GM12873 (cell line): ENCODE measurements at regions not wholly inside any gene's neighbourhood (a gene's known extent, or its start where the extent isn't known, plus 50 kb on each side); places are given as distances from the start of the nearest gene placed in this dataset.

Experiments used
- CTCF ChIP-seq: IDR thresholded peaks from 2 replicates; pipeline ENCODE4 v1.5.1; 2012; ENCODE audit warnings: low read depth, mild to moderate bottlenecking, moderate library complexity, low read length, control low read depth; ENCODE audit not compliant: insufficient read depth; ENCODE audit errors: missing control alignments

GRCh38 chr10:65408401-65408800 is 1517.4 kb upstream of the LRRTM3 start:
- no peak for TF ChIP-seq CTCF

GRCh38 chr10:65413001-65413400 is 1512.8 kb upstream of the LRRTM3 start:
- no peak for TF ChIP-seq CTCF

- TF ChIP-seq CTCF = no peak
These were observed 1510.5 kb upstream of the LRRTM3 start for GRCh38 chr10:65415318-65415717.

- TF ChIP-seq CTCF = no peak
These were observed 1509.7 kb upstream of the LRRTM3 start for GRCh38 chr10:65416094-65416493.

- TF ChIP-seq CTCF = no peak
These were observed 1506.2 kb upstream of the LRRTM3 start for GRCh38 chr10:65419629-65420028.

- TF ChIP-seq CTCF = no peak
These were observed 1502.8 kb upstream of the LRRTM3 start for GRCh38 chr10:65423043-65423442.

GRCh38 chr10:65430979-65431378 is 1494.9 kb upstream of the LRRTM3 start:
- TF ChIP-seq CTCF = no peak
